KMS-11 (cell line): ENCODE measurements at regions not wholly inside any gene's neighbourhood (a gene's known extent, or its start where the extent isn't known, plus 50 kb on each side); places are given as distances from the start of the nearest gene placed in this dataset.

Experiments used
- H2AFZ ChIP-seq: fragments of 200-600 bp; sonication (generic); 2 replicates; pipeline ENCODE4 v1.6.1; 2016; ENCODE audit warnings: antibody characterized with exemption, mixed run types, low read depth
- H3K27ac ChIP-seq: fragments of 200-600 bp; sonication (generic); 2 replicates; pipeline ENCODE4 v1.6.1; 2016; ENCODE audit warnings: mild to moderate bottlenecking, mixed run types
- H3K27me3 ChIP-seq: fragments of 200-600 bp; sonication (generic); 2 replicates; pipeline ENCODE4 v1.6.1; 2017; ENCODE audit warnings: mild to moderate bottlenecking, low read depth, mixed run types, moderate library complexity; ENCODE audit not compliant: insufficient read depth
- H3K36me3 ChIP-seq: fragments of 200-600 bp; sonication (generic); 2 replicates; pipeline ENCODE4 v1.6.1; 2017; ENCODE audit warnings: mild to moderate bottlenecking, mixed run types; ENCODE audit not compliant: insufficient read depth
- H3K4me1 ChIP-seq: fragments of 200-600 bp; sonication (generic); 2 replicates; pipeline ENCODE4 v1.6.1; 2016; ENCODE audit warnings: mild to moderate bottlenecking, low read depth, mixed run types; ENCODE audit not compliant: poor library complexity, severe bottlenecking
- H3K4me2 ChIP-seq: fragments of 200-600 bp; sonication (generic); 2 replicates; pipeline ENCODE4 v1.7.0; 2016; ENCODE audit warnings: mild to moderate bottlenecking, mixed run types
- H3K4me3 ChIP-seq: fragments of 200-600 bp; sonication (generic); IDR thresholded peaks from 2 replicates; pipeline ENCODE4 v1.6.1; 2017; ENCODE audit warnings: low read depth, low read length, mixed read lengths; ENCODE audit not compliant: insufficient read depth
- H3K79me2 ChIP-seq: fragments of 200-600 bp; sonication (generic); 2 replicates; pipeline ENCODE4 v1.6.1; 2016; ENCODE audit warnings: low read depth, mixed run types; ENCODE audit not compliant: insufficient read depth
- H3K9ac ChIP-seq: fragments of 200-600 bp; sonication (generic); 2 replicates; pipeline ENCODE4 v1.6.1; 2016; ENCODE audit warnings: mild to moderate bottlenecking, mixed run types
- H4K20me1 ChIP-seq: fragments of 200-600 bp; sonication (generic); 2 replicates; pipeline ENCODE4 v1.6.1; 2016; ENCODE audit warnings: mild to moderate bottlenecking, mixed run types; ENCODE audit not compliant: insufficient read depth
- TF ChIP-seq, protein P1 (sequence below): fragments of 200-600 bp; sonication (generic); conservative IDR thresholded peaks from 2 replicates; pipeline ENCODE4 v1.6.1; 2017; ENCODE audit warnings: low read depth, mild to moderate bottlenecking, antibody characterized with exemption, low read length, moderate library complexity, mixed read lengths

GRCh38 chr18:42184685-42185477, 229.8 kb downstream of the PIK3C3 start:
- no peak overlapping the region for H3K9ac ChIP-seq
- H3K4me1 ChIP-seq, result no peaks in the 10 kb centered on the region

DNA sequence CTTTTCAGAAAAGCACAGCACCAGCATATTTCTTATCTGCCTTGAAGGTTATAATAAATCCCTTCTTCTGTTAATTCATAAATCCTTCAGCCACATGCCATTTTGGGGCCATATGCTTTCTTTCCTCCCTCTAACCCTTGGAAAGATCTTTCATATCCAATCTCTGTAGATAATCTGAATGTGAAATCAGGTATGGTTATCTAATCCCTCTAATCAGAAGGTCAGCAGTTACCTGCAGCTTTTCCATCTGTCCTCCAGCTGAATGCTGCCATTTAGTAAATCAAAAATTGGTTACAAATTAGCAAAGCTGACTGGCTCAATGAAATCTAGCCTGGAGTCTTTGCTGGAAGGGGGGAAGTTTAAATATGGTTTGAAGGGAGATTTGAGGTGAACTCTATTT, 230.5 kb downstream of the PIK3C3 start:
- TF ChIP-seq, protein P1, sequence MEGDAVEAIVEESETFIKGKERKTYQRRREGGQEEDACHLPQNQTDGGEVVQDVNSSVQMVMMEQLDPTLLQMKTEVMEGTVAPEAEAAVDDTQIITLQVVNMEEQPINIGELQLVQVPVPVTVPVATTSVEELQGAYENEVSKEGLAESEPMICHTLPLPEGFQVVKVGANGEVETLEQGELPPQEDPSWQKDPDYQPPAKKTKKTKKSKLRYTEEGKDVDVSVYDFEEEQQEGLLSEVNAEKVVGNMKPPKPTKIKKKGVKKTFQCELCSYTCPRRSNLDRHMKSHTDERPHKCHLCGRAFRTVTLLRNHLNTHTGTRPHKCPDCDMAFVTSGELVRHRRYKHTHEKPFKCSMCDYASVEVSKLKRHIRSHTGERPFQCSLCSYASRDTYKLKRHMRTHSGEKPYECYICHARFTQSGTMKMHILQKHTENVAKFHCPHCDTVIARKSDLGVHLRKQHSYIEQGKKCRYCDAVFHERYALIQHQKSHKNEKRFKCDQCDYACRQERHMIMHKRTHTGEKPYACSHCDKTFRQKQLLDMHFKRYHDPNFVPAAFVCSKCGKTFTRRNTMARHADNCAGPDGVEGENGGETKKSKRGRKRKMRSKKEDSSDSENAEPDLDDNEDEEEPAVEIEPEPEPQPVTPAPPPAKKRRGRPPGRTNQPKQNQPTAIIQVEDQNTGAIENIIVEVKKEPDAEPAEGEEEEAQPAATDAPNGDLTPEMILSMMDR, result no peak

More at GRCh38 chr18:42184685-42185477, 229.8 kb downstream of the PIK3C3 start:
- H3K27ac ChIP-seq, result no peak overlapping the region
- H3K27me3 ChIP-seq, result no peaks in the 10 kb centered on the region
- TF ChIP-seq, protein P1, result no peak
- H2AFZ ChIP-seq, result no peak overlapping the region
- no peak overlapping the region for H3K4me2 ChIP-seq
- no peaks in the 10 kb centered on the region for H3K79me2 ChIP-seq
- H3K4me3 ChIP-seq, result no peak overlapping the region
- H3K36me3 ChIP-seq, result no peaks in the 10 kb centered on the region
- no peaks in the 10 kb centered on the region for H4K20me1 ChIP-seq

DNA sequence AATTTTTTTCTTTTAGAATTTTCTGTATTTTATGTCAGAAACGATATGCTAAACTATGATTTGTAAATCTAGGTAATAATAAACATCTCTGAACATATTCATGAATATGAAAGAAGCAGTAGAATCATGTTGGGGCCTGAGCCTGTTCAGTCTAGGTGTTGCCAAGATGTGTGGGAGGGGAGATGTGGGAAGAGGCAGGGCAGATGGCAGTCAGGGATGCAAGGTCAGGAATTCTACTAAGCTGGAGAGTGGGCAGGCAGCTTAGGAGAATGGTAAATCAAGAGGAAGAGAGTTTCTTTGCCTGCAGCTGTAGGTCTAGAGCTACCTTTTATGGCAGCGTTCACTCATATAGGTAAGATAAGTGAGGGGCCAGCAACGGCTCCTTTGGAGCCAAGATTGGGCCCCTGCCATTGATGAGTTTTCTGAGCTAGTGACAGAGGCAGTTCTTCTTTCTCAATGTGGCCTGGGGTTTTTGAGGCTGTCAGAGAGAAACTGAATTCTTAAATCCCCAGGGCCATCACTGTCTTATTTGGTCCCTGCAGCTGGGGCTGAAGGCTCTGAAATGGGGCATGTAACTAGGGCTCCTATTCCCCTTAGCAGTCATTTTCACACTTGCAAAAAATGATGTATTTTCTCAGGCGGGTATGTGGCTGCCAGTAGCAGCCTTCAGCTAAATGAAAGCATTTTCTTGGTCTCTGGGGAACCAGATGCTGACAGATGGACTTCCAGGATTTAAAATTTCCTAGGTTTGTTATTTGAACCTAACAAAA, 232.8 kb downstream of the PIK3C3 start:
- no peaks in the 10 kb centered on the region for H3K27me3 ChIP-seq
- no peak overlapping the region for H2AFZ ChIP-seq
- no peak overlapping the region for H3K9ac ChIP-seq
- H4K20me1 ChIP-seq, result no peaks in the 10 kb centered on the region
- H3K4me3 ChIP-seq, result no peak overlapping the region
- TF ChIP-seq, protein P1, result no peak
- H3K4me2 ChIP-seq, result no peak overlapping the region
- no peaks in the 10 kb centered on the region for H3K79me2 ChIP-seq
- H3K4me1 ChIP-seq, result no peaks in the 10 kb centered on the region
- H3K36me3 ChIP-seq, result no peaks in the 10 kb centered on the region
- H3K27ac ChIP-seq, result no peak overlapping the region

More for the DNA sequence above, 230.5 kb downstream of the PIK3C3 start:
- Histone ChIP-seq H3K27ac (no peak overlapping the region), H4K20me1 (no peaks in the 10 kb centered on the region), H3K27me3 (no peaks in the 10 kb centered on the region), H3K9ac (no peak overlapping the region), H3K36me3 (no peaks in the 10 kb centered on the region), H3K4me3 (no peak overlapping the region), H3K4me1 (no peaks in the 10 kb centered on the region), H3K79me2 (no peaks in the 10 kb centered on the region), H3K4me2 (no peak overlapping the region), H2AFZ (no peak overlapping the region)

GRCh38 chr18:42190643-42191042, 235.6 kb downstream of the PIK3C3 start:
- Histone ChIP-seq H3K9ac (no peak overlapping the region), H3K4me1 (no peaks in the 10 kb centered on the region), H3K79me2 (no peaks in the 10 kb centered on the region), H3K27me3 (no peaks in the 10 kb centered on the region), H2AFZ (no peak overlapping the region), H4K20me1 (no peaks in the 10 kb centered on the region), H3K4me2 (no peak overlapping the region), H3K4me3 (no peak overlapping the region), H3K36me3 (no peaks in the 10 kb centered on the region), H3K27ac (no peak overlapping the region)
- TF ChIP-seq, protein P1, result no peak
